NB4 (cell line): ENCODE measurements at regions not wholly inside any gene's neighbourhood (a gene's known extent, or its start where the extent isn't known, plus 50 kb on each side); places are given as distances from the start of the nearest gene placed in this dataset.

Source experiments
- CTCF ChIP-seq: IDR thresholded peaks from one replicate; pipeline ENCODE4 v1.5.1; 2012; ENCODE audit warnings: low read depth, low read length
- POLR2A ChIP-seq: IDR thresholded peaks from 2 replicates; pipeline ENCODE4 v1.6.1; 2011; ENCODE audit warnings: mild to moderate bottlenecking; ENCODE audit not compliant: insufficient read length; ENCODE audit errors: extremely low read depth

GRCh38 chr7:52726493-52726892, 308.9 kb upstream of the POM121L12 start:
- no peak for TF ChIP-seq POLR2A
- no peak for TF ChIP-seq CTCF
